ENCODE measurements at regions not wholly inside any gene's neighbourhood (a gene's known extent, or its start where the extent isn't known, plus 50 kb on each side); places are given as distances from the start of the nearest gene placed in this dataset.

DNA sequence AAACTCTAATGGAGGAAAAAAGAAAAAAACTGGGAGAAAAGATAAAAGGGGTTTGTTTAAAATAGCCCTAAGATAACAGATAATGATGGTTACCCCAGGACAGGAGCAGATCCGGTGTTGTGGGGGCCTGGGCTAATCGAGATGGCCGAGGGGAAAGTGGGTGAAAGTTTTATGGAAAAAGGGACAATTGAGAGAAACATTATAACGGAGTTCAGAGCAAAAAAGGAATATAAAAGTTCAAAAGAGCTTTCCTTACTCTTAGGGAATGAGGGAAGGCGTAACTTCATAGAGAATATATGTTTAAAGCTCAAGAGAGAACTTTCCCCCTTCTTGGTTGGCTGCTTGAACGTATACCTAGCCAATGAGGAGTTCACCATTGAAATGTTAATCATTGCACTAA lies 131.4 kb downstream of the BAMBI start:
- DNase-seq (ENCODE audit: low read depth), result no peak
- no peak overlapping the region for H3K4me3 ChIP-seq (ENCODE audit: low read depth, low read length)
- TF ChIP-seq, protein P1, sequence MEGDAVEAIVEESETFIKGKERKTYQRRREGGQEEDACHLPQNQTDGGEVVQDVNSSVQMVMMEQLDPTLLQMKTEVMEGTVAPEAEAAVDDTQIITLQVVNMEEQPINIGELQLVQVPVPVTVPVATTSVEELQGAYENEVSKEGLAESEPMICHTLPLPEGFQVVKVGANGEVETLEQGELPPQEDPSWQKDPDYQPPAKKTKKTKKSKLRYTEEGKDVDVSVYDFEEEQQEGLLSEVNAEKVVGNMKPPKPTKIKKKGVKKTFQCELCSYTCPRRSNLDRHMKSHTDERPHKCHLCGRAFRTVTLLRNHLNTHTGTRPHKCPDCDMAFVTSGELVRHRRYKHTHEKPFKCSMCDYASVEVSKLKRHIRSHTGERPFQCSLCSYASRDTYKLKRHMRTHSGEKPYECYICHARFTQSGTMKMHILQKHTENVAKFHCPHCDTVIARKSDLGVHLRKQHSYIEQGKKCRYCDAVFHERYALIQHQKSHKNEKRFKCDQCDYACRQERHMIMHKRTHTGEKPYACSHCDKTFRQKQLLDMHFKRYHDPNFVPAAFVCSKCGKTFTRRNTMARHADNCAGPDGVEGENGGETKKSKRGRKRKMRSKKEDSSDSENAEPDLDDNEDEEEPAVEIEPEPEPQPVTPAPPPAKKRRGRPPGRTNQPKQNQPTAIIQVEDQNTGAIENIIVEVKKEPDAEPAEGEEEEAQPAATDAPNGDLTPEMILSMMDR (IDR thresholded peaks at IDR 0.05; ENCODE audit: insufficient read depth, low read length), result no peak

DNA sequence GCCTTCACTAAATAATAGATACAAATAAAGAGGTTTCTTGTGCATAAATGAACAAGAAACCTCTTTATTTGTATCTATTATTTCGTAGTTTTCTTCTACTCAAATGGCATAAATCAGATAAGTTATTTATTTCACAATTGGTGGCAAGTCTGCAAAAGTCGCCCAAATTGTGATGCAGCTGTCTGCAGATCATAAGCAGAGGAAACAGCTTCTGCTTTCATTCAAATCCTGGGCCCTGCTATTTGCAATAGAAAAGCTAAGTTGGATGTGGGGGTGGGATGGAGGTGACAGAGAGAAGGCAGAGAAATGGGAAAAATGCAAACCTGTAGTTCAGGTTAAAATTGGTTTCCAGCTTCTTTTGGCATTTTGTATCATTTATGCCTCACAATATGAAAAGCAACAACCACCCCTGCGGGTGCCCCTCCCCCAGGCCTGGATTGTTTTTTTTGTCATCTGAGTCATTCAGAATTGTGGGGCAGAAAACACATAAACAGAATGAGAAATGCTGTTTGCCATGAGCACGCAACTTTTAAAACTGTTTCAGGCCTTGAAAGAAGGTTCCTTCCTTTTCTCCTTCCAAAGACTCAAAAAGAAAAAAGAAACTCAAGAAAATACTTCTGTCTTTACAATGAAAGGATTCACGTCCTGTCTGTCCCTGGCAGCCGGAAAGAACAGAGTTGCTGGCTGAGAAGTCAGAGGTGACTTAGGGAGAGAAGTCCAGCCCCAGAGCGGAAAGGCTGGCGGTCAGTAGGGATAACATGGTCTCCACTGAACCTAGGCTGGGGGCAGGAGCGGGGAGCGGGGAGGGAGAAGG lies 132.9 kb downstream of the BAMBI start:
- TF ChIP-seq, protein P1 (IDR thresholded peaks at IDR 0.05; ENCODE audit: insufficient read depth, low read length), result no peak
- H3K4me3 ChIP-seq (ENCODE audit: low read depth, low read length), result no peak overlapping the region

DNA sequence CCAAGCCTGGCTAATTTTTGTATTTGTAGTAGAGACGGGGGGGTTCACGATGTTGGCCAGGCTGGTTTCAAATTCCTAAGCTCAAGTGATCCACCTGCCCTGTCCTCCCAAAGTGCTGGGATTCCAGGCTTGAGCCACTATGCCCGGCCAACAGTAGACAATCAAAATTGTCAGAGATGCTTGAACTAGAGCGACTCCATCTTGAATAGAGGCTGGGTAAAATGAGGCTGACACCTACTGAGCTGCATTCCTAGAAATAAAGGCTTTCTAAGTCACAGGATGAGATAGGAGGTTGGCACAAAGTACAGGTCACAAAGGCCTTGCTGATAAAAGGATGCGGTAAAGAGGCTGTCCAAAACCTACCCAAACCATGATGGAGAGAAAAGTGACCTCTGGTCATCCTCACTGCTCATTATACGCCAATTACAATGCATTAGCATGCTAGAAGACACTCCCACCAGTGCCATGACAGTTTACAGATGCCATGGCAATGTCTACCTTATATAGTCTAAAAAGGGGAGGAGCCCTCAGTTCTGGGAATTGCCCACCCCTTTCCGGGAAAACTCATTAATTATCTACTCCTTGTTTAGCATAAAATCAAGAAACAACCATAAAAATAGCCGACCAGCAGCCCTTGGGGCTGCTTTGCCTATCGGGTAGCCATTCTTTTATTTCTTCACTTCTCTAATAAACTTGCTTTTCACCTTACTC lies 134.5 kb downstream of the BAMBI start:
- TF ChIP-seq, protein P1 (IDR thresholded peaks at IDR 0.05; ENCODE audit: insufficient read depth, low read length), result no peak

More for the DNA sequence above, 132.9 kb downstream of the BAMBI start:
- DNase-seq (ENCODE audit: low read depth), result no peak

DNA sequence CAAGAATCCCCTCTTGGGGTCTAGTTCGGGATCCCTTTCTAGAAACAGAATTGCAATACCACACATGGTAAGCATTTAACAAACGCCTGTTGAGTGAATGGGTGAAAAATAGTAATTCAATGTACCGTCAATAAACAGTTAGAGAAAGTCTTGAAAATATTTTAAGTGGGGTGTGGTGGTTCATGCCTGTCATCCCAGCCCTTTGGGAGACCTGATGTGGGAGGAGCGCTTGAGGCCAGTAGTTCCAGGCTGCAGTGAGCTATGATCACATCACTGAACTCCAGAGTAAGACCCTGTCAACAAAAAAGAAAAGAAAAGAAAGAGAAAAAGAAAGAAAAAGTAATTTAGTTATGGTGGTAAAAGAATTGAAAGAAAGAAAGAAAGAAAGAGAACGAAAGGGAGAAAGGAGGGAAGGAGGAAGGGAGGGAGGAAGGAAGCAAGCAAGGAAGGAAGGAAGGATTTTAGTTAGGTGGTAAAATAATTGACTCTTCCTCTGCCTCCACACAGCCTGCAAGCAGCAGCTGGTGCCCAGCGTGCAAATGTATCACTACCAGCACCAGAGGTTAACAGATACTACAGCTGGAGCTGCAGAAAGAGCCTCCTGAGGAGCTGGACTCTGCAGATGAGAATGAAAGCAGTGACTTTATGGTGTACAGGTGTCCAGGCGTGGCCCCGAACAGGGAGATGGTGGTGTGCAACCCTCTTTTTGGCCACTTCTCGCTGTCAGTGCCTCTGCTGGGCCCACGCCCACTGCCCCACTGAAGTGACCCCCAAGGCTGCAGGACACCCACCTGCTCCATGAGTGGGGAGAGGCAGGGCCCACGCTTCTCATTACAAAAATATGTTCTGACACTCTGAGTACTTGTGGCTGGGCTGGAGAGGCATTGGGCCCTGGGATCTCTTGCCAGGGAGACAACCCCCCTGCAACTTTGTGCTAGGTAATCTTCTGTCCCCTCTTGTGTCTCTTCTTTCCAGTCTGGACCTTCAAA lies 135.4 kb downstream of the BAMBI start:
- no peak overlapping the region for H3K4me3 ChIP-seq (ENCODE audit: low read depth, low read length)
- DNase-seq (ENCODE audit: low read depth), result no peak
- TF ChIP-seq, protein P1 (IDR thresholded peaks at IDR 0.05; ENCODE audit: insufficient read depth, low read length), result no peak

More for the DNA sequence above, 134.5 kb downstream of the BAMBI start:
- H3K4me3 ChIP-seq (ENCODE audit: low read depth, low read length), result no peak overlapping the region
- no peak for DNase-seq (ENCODE audit: low read depth)

DNA sequence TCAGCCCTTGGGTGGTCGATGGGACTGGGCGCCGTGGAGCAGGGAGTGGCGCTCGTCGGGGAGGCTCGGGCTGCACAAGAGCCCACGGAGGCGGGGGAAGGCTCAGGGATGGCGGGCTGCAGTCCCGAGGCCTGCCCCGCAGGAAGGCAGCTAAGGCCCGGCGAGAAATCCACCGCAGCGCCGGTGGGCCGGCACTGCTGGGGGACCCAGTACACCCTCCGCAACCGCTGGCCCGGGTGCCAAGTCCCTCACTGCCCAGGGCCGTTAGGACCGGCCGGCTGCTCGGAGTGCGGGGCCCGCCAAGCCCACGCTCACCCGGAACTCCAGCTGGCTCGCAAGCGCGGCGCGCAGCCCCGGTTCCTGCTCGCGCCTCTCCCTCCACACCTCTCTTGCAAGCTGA lies 138.4 kb downstream of the BAMBI start:
- no peak overlapping the region for H3K4me3 ChIP-seq (ENCODE audit: low read depth, low read length)
- no peak for DNase-seq (ENCODE audit: low read depth)
- TF ChIP-seq, protein P1 (IDR thresholded peaks at IDR 0.05; ENCODE audit: insufficient read depth, low read length), result no peak

DNA sequence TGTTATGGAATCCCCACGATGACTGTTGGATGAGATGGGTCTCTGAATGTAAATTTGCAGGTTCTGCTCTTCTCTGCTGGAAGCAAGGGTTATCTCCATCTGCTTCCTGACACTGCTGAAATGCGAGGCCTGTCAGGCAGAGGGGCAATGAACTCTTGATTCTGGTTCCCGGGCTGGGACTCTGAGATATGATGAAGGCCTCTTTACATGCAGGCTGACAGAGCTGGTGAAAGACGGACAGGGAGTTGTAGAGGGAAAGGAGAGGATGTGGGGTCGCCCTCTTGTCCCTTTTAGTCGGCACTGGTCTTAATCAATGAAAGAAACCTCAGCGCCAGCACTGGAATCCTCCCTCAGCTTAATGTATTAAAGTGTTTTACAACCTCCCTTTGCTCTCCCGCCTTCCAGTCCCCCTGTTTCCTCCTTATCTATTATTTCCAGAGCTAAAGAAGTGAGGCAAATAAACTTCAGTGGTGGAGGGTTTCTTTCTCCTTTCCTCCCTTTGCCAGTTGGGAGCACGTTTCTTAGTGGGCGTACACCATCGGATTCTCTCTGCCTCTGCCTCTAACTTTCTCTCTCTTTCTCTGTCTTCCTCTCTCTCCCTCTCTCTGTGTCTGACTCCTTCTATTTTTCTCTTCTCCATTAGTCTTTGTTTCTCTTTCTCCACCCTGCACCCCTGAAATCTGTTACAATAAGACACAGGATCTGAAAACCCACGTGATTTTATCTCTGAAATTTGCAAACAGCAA lies 145.6 kb downstream of the BAMBI start:
- no peak overlapping the region for H3K4me3 ChIP-seq (ENCODE audit: low read depth, low read length)
- TF ChIP-seq, protein P1 (IDR thresholded peaks at IDR 0.05; ENCODE audit: insufficient read depth, low read length), result no peak
- no peak for DNase-seq (ENCODE audit: low read depth)
